ENCODE measurements at regions not wholly inside any gene's neighbourhood (a gene's known extent, or its start where the extent isn't known, plus 50 kb on each side); places are given as distances from the start of the nearest gene placed in this dataset.

GRCh38 chr6:6508643-6509042, 79.9 kb upstream of the LY86 start:
- TF ChIP-seq CTCF (IDR thresholded peaks at IDR 0.05; ENCODE audit: insufficient read depth, low read length): no peak
- no peak for TF ChIP-seq REST (IDR thresholded peaks at IDR 0.05; ENCODE audit: insufficient replicate concordance, low read depth)
- no peak for TF ChIP-seq POLR2AphosphoS5 (IDR thresholded peaks at IDR 0.05; ENCODE audit: low read depth)

Data from HL-60 (cell line).